T-helper 17 cell (primary cell): ENCODE measurements at regions not wholly inside any gene's neighbourhood (a gene's known extent, or its start where the extent isn't known, plus 50 kb on each side); places are given as distances from the start of the nearest gene placed in this dataset.

ENCODE experiments used
- ATAC-seq: fragments of 150-1000 bp; cut with Tn5 transposase; 2 replicates; pipeline ENCODE4 v1.10.0; 2021; ENCODE audit warnings: mild to moderate bottlenecking, moderate library complexity
- DNase-seq, 3 donors: peaks; one replicate each; pipeline versions ENCODE4 v3.0.0 to v3.0.0-alpha.2; 2020 to 2021
- H3K9me3 ChIP-seq: one replicate; pipeline ENCODE4 v1.7.0; 2013; ENCODE audit warnings: low read length, mild to moderate bottlenecking; ENCODE audit not compliant: control insufficient read depth, poor library complexity, severe bottlenecking
- H3K27ac Mint-ChIP-seq: one replicate; pipeline ENCODE4 v1.8.0; 2022; ENCODE audit warnings: mild to moderate bottlenecking, moderate library complexity, mixed read lengths
- H3K27me3 Mint-ChIP-seq: one replicate; pipeline ENCODE4 v1.8.0; 2022; ENCODE audit warnings: mixed read lengths
- H3K36me3 Mint-ChIP-seq: one replicate; pipeline ENCODE4 v1.8.0; 2022; ENCODE audit warnings: low read depth, mixed read lengths
- H3K4me1 Mint-ChIP-seq: one replicate; pipeline ENCODE4 v1.8.0; 2022; ENCODE audit warnings: mild to moderate bottlenecking, mixed read lengths
- H3K4me3 Mint-ChIP-seq: one replicate; pipeline ENCODE4 v1.8.0; 2022; ENCODE audit warnings: mild to moderate bottlenecking, moderate library complexity, mixed read lengths

- Mint-ChIP-seq H3K4me1 (peaks cover 3% of the 10 kb centered on the region), H3K4me3 (no peak overlapping the region), H3K36me3 (no peaks in the 10 kb centered on the region), H3K27me3 (peaks cover 21% of the 10 kb centered on the region), H3K27ac (no peak overlapping the region)
- DNase-seq: no peak
- no peaks in the 10 kb centered on the region for H3K9me3 ChIP-seq
- no peak for ATAC-seq
Measured at GRCh38 chr20:57877131-57877824, 167.5 kb upstream of the PMEPA1 start.

GRCh38 chr20:57876163-57876562, 166.3 kb upstream of the PMEPA1 start:
- H3K4me1 Mint-ChIP-seq: peaks cover 3% of the 10 kb centered on the region

GRCh38 chr20:57874141-57874540, 164.3 kb upstream of the PMEPA1 start:
- peaks cover 2% of the 10 kb centered on the region for H3K36me3 Mint-ChIP-seq
- H3K4me1 Mint-ChIP-seq: peaks cover under 1% of the 10 kb centered on the region
- H3K4me3 Mint-ChIP-seq: no peak overlapping the region
- peaks cover 39% of the 10 kb centered on the region for H3K27me3 Mint-ChIP-seq
- ATAC-seq: no peak
- no peak for DNase-seq
- H3K27ac Mint-ChIP-seq: no peak overlapping the region
- no peaks in the 10 kb centered on the region for H3K9me3 ChIP-seq

More at GRCh38 chr20:57876163-57876562, 166.3 kb upstream of the PMEPA1 start:
- Mint-ChIP-seq H3K4me3 (no peak overlapping the region), H3K36me3 (no peaks in the 10 kb centered on the region), H3K27me3 (peaks cover 26% of the 10 kb centered on the region), H3K27ac (no peak overlapping the region)
- no peak for ATAC-seq
- no peak for DNase-seq
- H3K9me3 ChIP-seq: no peaks in the 10 kb centered on the region

- Mint-ChIP-seq H3K27me3 (peaks cover 41% of the 10 kb centered on the region), H3K36me3 (peaks cover 2% of the 10 kb centered on the region), H3K4me1 (no peaks in the 10 kb centered on the region), H3K27ac (no peak overlapping the region), H3K4me3 (no peak overlapping the region)
- no peaks in the 10 kb centered on the region for H3K9me3 ChIP-seq
- no peak for DNase-seq
- no peak for ATAC-seq
Measured at GRCh38 chr20:57872816-57873409, 163.1 kb upstream of the PMEPA1 start.

GRCh38 chr20:57871237-57871632, 161.4 kb upstream of the PMEPA1 start:
- H3K27ac Mint-ChIP-seq: no peak overlapping the region
- peaks cover 2% of the 10 kb centered on the region for H3K36me3 Mint-ChIP-seq
- H3K4me1 Mint-ChIP-seq: peaks cover 2% of the 10 kb centered on the region
- DNase-seq (no peak), ATAC-seq (no peak)
- no peak overlapping the region for H3K4me3 Mint-ChIP-seq
- peaks cover 45% of the 10 kb centered on the region for H3K27me3 Mint-ChIP-seq
- H3K9me3 ChIP-seq: no peaks in the 10 kb centered on the region

GRCh38 chr20:57870597-57871236, 160.9 kb upstream of the PMEPA1 start:
- DNase-seq: no peak
- H3K9me3 ChIP-seq: no peaks in the 10 kb centered on the region
- peaks cover 51% of the 10 kb centered on the region for H3K27me3 Mint-ChIP-seq
- no peak overlapping the region for H3K27ac Mint-ChIP-seq
- H3K36me3 Mint-ChIP-seq: peaks cover 2% of the 10 kb centered on the region
- ATAC-seq: no peak
- no peak overlapping the region for H3K4me3 Mint-ChIP-seq
- H3K4me1 Mint-ChIP-seq: peaks cover 7% of the 10 kb centered on the region

GRCh38 chr20:57869951-57870315, 160.1 kb upstream of the PMEPA1 start:
- Mint-ChIP-seq H3K36me3 (peaks cover 2% of the 10 kb centered on the region), H3K4me3 (no peak overlapping the region), H3K27me3 (peaks cover 57% of the 10 kb centered on the region), H3K4me1 (peaks cover 15% of the 10 kb centered on the region), H3K27ac (no peak overlapping the region)
- H3K9me3 ChIP-seq: no peaks in the 10 kb centered on the region
- ATAC-seq (no peak), DNase-seq (no peak)

- no peak for DNase-seq
- H3K9me3 ChIP-seq: no peaks in the 10 kb centered on the region
- Mint-ChIP-seq H3K27me3 (peaks cover 57% of the 10 kb centered on the region), H3K27ac (no peak overlapping the region), H3K36me3 (peaks cover 2% of the 10 kb centered on the region), H3K4me3 (no peak overlapping the region), H3K4me1 (peaks cover 15% of the 10 kb centered on the region)
- ATAC-seq: no peak
Measured at GRCh38 chr20:57869291-57869950, 159.6 kb upstream of the PMEPA1 start.

GRCh38 chr20:57868310-57868709, 158.5 kb upstream of the PMEPA1 start:
- DNase-seq: no peak
- Mint-ChIP-seq H3K4me3 (no peak overlapping the region), H3K4me1 (peaks cover 15% of the 10 kb centered on the region), H3K27me3 (peaks cover 62% of the 10 kb centered on the region), H3K36me3 (peaks cover 2% of the 10 kb centered on the region), H3K27ac (no peak overlapping the region)
- ATAC-seq: no peak
- H3K9me3 ChIP-seq: no peaks in the 10 kb centered on the region

- H3K4me1 Mint-ChIP-seq: peaks cover 15% of the 10 kb centered on the region
- H3K27ac Mint-ChIP-seq: no peak overlapping the region
- H3K36me3 Mint-ChIP-seq: peaks cover 2% of the 10 kb centered on the region
- no peak for ATAC-seq
- no peaks in the 10 kb centered on the region for H3K9me3 ChIP-seq
- H3K4me3 Mint-ChIP-seq: no peak overlapping the region
- H3K27me3 Mint-ChIP-seq: peaks cover 66% of the 10 kb centered on the region
- DNase-seq: no peak
Measured at GRCh38 chr20:57867807-57868206, 158.0 kb upstream of the PMEPA1 start.

- Mint-ChIP-seq H3K36me3 (peaks cover 2% of the 10 kb centered on the region), H3K27me3 (peaks cover 71% of the 10 kb centered on the region), H3K27ac (no peak overlapping the region), H3K4me1 (peaks cover 15% of the 10 kb centered on the region), H3K4me3 (no peak overlapping the region)
- ATAC-seq (no peak), DNase-seq (no peak)
- H3K9me3 ChIP-seq: no peaks in the 10 kb centered on the region
Measured at GRCh38 chr20:57867181-57867803, 157.5 kb upstream of the PMEPA1 start.

- H3K27ac Mint-ChIP-seq: no peak overlapping the region
- no peak for ATAC-seq
- peaks cover 2% of the 10 kb centered on the region for H3K36me3 Mint-ChIP-seq
- peaks cover 69% of the 10 kb centered on the region for H3K27me3 Mint-ChIP-seq
- H3K4me3 Mint-ChIP-seq: no peak overlapping the region
- H3K9me3 ChIP-seq: no peaks in the 10 kb centered on the region
- no peak for DNase-seq
- H3K4me1 Mint-ChIP-seq: peaks cover 15% of the 10 kb centered on the region
Measured at GRCh38 chr20:57866250-57867106, 156.7 kb upstream of the PMEPA1 start.
